ENCODE measurements at regions not wholly inside any gene's neighbourhood (a gene's known extent, or its start where the extent isn't known, plus 50 kb on each side); places are given as distances from the start of the nearest gene placed in this dataset.
"Not testable (repeated sequence)": the region's sequence is repeated elsewhere in the genome, so short reads cannot be mapped to it uniquely, and the experiment has no call there.

DNA sequence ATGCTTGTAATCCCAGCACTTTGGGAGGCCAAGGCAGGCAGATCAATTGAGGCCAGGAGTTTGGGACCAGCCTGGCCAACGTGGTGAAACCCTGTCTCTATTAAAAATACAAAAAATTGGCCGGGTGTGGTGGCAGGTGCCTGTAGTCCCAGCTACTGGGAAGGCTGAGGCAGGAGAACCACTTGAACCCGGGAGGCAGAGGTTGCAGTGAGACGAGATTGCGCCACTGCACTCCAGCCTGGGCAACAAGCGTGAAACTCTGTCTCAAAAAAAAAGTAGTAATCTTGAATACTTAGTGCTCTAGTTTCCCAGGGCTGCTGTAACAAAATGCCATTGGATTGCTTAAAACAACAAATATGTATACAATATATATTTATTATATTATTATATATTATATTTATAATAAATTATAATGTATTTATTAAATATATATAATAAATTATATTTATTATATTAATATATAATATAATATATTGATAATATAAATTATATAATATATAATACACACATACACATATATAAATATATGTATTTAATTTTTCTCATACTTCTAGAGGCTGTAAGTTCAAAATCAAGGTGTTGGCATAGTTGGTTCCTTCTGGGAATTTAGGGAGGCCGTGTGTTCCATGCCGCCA lies 71.5 kb upstream of the HIVEP1 start:
- TF ChIP-seq, protein P1, sequence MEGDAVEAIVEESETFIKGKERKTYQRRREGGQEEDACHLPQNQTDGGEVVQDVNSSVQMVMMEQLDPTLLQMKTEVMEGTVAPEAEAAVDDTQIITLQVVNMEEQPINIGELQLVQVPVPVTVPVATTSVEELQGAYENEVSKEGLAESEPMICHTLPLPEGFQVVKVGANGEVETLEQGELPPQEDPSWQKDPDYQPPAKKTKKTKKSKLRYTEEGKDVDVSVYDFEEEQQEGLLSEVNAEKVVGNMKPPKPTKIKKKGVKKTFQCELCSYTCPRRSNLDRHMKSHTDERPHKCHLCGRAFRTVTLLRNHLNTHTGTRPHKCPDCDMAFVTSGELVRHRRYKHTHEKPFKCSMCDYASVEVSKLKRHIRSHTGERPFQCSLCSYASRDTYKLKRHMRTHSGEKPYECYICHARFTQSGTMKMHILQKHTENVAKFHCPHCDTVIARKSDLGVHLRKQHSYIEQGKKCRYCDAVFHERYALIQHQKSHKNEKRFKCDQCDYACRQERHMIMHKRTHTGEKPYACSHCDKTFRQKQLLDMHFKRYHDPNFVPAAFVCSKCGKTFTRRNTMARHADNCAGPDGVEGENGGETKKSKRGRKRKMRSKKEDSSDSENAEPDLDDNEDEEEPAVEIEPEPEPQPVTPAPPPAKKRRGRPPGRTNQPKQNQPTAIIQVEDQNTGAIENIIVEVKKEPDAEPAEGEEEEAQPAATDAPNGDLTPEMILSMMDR (IDR thresholded peaks at IDR 0.05), result not testable (repeated sequence)
- not testable (repeated sequence) for TF ChIP-seq POLR2A (IDR thresholded peaks at IDR 0.05)

Data from esophagus squamous epithelium (tissue), 4 donors.